Common myeloid progenitor, CD34-positive (primary cell): ENCODE measurements at regions not wholly inside any gene's neighbourhood (a gene's known extent, or its start where the extent isn't known, plus 50 kb on each side); places are given as distances from the start of the nearest gene placed in this dataset.

ENCODE experiments used
- CTCF ChIA-PET: fragments of 350-600 bp; sonication (Branson Sonifier 250); formaldehyde crosslinking; loops from one replicate; lab custom pipeline; 2021; ENCODE audit warnings: antibody characterized with exemption; lab: Charles Lee
- POLR2A ChIA-PET: fragments of 350-600 bp; sonication (Branson Sonifier 250); formaldehyde crosslinking; loops from one replicate; lab custom pipeline; 2021; ENCODE audit warnings: antibody characterized with exemption; lab: Charles Lee
- DNase-seq, 3 donors: peaks; one replicate each; pipeline versions ENCODE4 v3.0.0 to v3.0.0-alpha.2; 2013
- H3K27ac ChIP-seq, 2 experiments: 1 replicate in 1 of 2; 2 replicates in 1 of 2; pipeline ENCODE4 v1.7.0; 2013; ENCODE audit warnings: inconsistent platforms in 2 of 2, low read length in 2 of 2, mild to moderate bottlenecking in 2 of 2, low read depth in 1 of 2, moderate library complexity in 1 of 2; ENCODE audit not compliant: severe bottlenecking in 2 of 2, insufficient read depth in 1 of 2, poor library complexity in 1 of 2
- H3K27me3 ChIP-seq, 5 experiments: replicated peaks in 2 of 5; 1 replicate in 3 of 5; 2 replicates in 2 of 5; pipeline versions ENCODE4 v1.6.1 to v1.7.0; 2013; ENCODE audit warnings: low read length in 4 of 5, mild to moderate bottlenecking in 2 of 5, moderate library complexity in 2 of 5, inconsistent platforms in 1 of 5; ENCODE audit not compliant: insufficient read depth in 5 of 5, control insufficient read depth in 4 of 5
- H3K36me3 ChIP-seq, 4 experiments: 1 replicate in 2 of 4; 2 replicates in 2 of 4; pipeline versions ENCODE4 v1.6.1 to v1.7.0; 2013; ENCODE audit warnings: low read length in 3 of 4, control low read depth in 1 of 4, mild to moderate bottlenecking in 1 of 4; ENCODE audit not compliant: control insufficient read depth in 4 of 4, insufficient read depth in 4 of 4
- H3K4me1 ChIP-seq, 4 experiments: 1 replicate in 3 of 4; 2 replicates in 1 of 4; pipeline versions ENCODE4 v1.6.1 to v1.7.1; 2013; ENCODE audit warnings: low read length in 3 of 4, mild to moderate bottlenecking in 3 of 4, control low read depth in 1 of 4, inconsistent platforms in 1 of 4, moderate library complexity in 1 of 4; ENCODE audit not compliant: control insufficient read depth in 4 of 4, insufficient read depth in 4 of 4; ENCODE audit errors: control extremely low read depth in 1 of 4
- H3K4me3 ChIP-seq, 7 experiments: 1 replicate in 4 of 7; 2 replicates in 3 of 7; pipeline versions ENCODE4 v1.5.1 to v1.7.0; 2013; ENCODE audit warnings: mild to moderate bottlenecking in 7 of 7, low read length in 6 of 7, moderate library complexity in 6 of 7, inconsistent platforms in 2 of 7, low read depth in 2 of 7, control low read depth in 1 of 7; ENCODE audit not compliant: insufficient read depth in 4 of 7, control insufficient read depth in 1 of 7; ENCODE audit errors: extremely low read depth in 1 of 7
- H3K9me3 ChIP-seq, 5 experiments: 1 replicate in 4 of 5; 2 replicates in 1 of 5; pipeline versions ENCODE4 v1.6.1 to v1.7.1; 2013; ENCODE audit warnings: low read length in 4 of 5, mild to moderate bottlenecking in 2 of 5, inconsistent platforms in 1 of 5, low read depth in 1 of 5, moderate library complexity in 1 of 5; ENCODE audit not compliant: control insufficient read depth in 4 of 5, insufficient read depth in 2 of 5; ENCODE audit errors: control extremely low read depth in 1 of 5
- WGBS: methylation state at CpG from one replicate; pipeline ENCODE4 v1.1.5; 2013; ENCODE audit not compliant: insufficient coverage; 5-methylcytosine and 5-hydroxymethylcytosine counted together

DNA sequence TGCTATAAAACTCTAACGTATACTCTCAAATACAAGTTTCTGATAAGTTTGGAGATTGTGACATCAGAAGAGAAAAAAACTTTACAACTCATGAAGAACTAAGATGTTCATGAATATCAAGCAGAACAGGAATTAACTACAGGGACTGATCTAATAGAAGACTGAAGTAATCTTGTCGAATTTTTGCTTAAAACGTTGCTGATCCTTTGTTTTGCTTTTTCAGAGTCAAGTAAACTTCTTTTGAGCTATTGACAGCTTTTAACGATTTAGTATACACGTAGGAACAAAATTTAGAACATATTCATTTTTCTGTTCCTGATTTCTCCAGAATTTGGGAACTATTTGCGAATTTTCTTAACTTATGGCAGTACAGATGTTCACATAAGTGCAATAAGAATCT, 610.2 kb downstream of the SI start:
- DNase-seq, result no peak
- H3K4me3 ChIP-seq, result no peak overlapping the region
- ChIA-PET POLR2A (no interaction called here), CTCF (no interaction called here)
- H3K9me3 ChIP-seq, result no peaks in the 10 kb centered on the region
- H3K27me3 ChIP-seq, result no peaks in the 10 kb centered on the region
- 80% methylated on average over 2 of the region's 6 CpGs for WGBS
- H3K36me3 ChIP-seq, result no peaks in the 10 kb centered on the region
- H3K27ac ChIP-seq, result no peak overlapping the region
- H3K4me1 ChIP-seq, result no peaks in the 10 kb centered on the region

DNA sequence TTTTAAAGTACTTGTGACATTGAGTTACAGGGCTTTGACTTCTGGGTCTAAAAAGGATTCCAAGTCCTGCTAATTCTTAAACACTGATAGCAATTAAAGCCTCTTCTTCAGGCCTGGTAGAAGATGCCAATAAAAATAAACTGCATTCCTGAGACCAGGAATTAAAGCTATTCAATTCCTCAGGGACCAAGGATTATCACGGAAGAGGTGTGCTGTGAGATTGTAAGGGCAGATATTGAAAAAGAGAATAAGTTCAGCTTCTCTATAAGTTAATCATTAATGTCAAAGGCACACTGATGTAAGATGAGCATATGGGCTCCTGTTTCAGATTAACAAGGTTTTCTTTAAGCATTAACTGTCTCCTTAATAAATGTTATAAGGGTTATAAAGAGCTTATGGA, 611.3 kb downstream of the SI start:
- Histone ChIP-seq H3K27ac (no peak overlapping the region), H3K4me3 (no peak overlapping the region), H3K27me3 (no peaks in the 10 kb centered on the region), H3K9me3 (no peaks in the 10 kb centered on the region), H3K4me1 (no peaks in the 10 kb centered on the region), H3K36me3 (no peaks in the 10 kb centered on the region)
- ChIA-PET CTCF (no interaction called here), POLR2A (no interaction called here)
- WGBS, result 100% methylated on average over 1 of the region's 1 CpG
- no peak for DNase-seq

DNA sequence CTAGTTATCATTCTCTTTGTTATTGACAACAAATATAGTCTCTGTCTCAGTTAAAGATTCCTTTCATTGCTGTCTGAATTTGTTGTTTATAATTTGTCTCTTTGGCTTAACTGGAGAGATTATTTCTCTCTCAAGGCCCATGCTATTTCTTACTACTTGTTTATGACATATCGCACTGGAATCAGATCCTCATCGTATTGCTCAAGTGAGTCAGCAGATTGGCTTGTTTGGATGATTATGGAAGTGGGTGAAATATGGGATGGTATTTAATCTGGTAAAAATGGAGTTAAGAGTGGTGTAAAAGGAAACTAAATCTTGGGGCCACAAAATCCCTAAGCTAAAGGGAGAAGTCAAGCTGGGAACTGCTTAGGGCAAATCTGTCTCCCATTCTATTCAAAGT, 613.1 kb downstream of the SI start:
- WGBS, result 91% methylated on average over 2 of the region's 2 CpGs
- no peak overlapping the region for H3K4me3 ChIP-seq
- no peak for DNase-seq

GRCh38 chr3:164460851-164461250, 617.4 kb downstream of the SI start:
- Histone ChIP-seq H3K9me3 (no peaks in the 10 kb centered on the region), H3K4me3 (no peak overlapping the region), H3K4me1 (no peaks in the 10 kb centered on the region), H3K27me3 (no peaks in the 10 kb centered on the region), H3K36me3 (no peaks in the 10 kb centered on the region), H3K27ac (no peak overlapping the region)
- ChIA-PET CTCF (no interaction called here), POLR2A (no interaction called here)
- DNase-seq, result no peak
- 93% methylated on average over 1 of the region's 3 CpGs for WGBS

More for the DNA sequence above, 613.1 kb downstream of the SI start:
- no peaks in the 10 kb centered on the region for H3K27me3 ChIP-seq
- no peaks in the 10 kb centered on the region for H3K4me1 ChIP-seq
- POLR2A ChIA-PET, result no interaction called here
- H3K36me3 ChIP-seq, result no peaks in the 10 kb centered on the region
- H3K27ac ChIP-seq, result no peak overlapping the region
- H3K9me3 ChIP-seq, result no peaks in the 10 kb centered on the region
- CTCF ChIA-PET, result no interaction called here

DNA sequence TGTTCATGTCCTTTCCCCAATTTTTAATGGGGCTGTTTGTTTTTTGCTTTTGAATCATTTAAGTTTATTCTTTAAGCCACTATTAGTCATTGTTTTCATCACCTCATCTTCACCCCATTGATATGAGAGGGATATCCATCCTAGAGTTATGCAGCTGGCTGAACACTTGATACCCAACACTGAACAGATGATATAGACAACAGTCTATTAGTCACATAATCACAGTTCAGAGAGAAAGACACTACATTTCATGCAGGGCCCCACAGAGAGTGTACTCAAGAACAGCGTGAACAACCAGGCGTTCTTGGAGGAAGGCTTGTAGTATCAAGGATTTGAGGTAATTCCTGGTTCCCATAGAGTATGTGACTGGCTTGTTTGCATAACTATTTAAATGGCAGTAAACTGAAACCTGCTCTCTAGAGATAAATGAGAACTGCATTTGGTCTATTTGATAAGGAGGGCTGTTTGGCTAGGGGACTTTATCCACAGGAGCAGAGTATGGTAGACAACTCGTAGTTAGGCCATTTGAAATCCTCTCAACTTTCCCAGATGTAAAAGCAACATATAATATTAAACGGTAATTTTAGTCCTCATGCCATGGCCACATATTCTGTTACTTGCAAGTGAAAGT, 618.7 kb downstream of the SI start:
- CTCF ChIA-PET, result no interaction called here
- Histone ChIP-seq H3K36me3 (no peaks in the 10 kb centered on the region), H3K4me3 (no peak overlapping the region), H3K27me3 (no peaks in the 10 kb centered on the region), H3K4me1 (no peaks in the 10 kb centered on the region), H3K27ac (no peak overlapping the region), H3K9me3 (no peaks in the 10 kb centered on the region)
- DNase-seq, result no peak
- POLR2A ChIA-PET, result no interaction called here
- WGBS, result 85% methylated on average over 3 of the region's 4 CpGs

GRCh38 chr3:164458986-164459385, 619.3 kb downstream of the SI start:
- no peaks in the 10 kb centered on the region for H3K9me3 ChIP-seq
- no peaks in the 10 kb centered on the region for H3K4me1 ChIP-seq
- 96% methylated on average over 4 of the region's 4 CpGs for WGBS
- no peaks in the 10 kb centered on the region for H3K27me3 ChIP-seq
- H3K4me3 ChIP-seq, result no peak overlapping the region
- H3K27ac ChIP-seq, result no peak overlapping the region
- H3K36me3 ChIP-seq, result no peaks in the 10 kb centered on the region
- ChIA-PET POLR2A (no interaction called here), CTCF (no interaction called here)
- DNase-seq, result no peak

- Histone ChIP-seq H3K27ac (no peak overlapping the region), H3K4me3 (no peak overlapping the region), H3K4me1 (no peaks in the 10 kb centered on the region), H3K36me3 (no peaks in the 10 kb centered on the region), H3K27me3 (no peaks in the 10 kb centered on the region), H3K9me3 (no peaks in the 10 kb centered on the region)
- ChIA-PET POLR2A (no interaction called here), CTCF (no interaction called here)
- DNase-seq, result no peak
- 67% methylated on average over 1 of the region's 1 CpG for WGBS
Observed at GRCh38 chr3:164453714-164454113, 624.6 kb downstream of the SI start.
